C4-2B (cell line): ENCODE measurements at regions not wholly inside any gene's neighbourhood (a gene's known extent, or its start where the extent isn't known, plus 50 kb on each side); places are given as distances from the start of the nearest gene placed in this dataset.

Source experiments
- H3K27ac ChIP-seq: fragments of 450-650 bp; 2 replicates; pipeline ENCODE4 v1.5.1; 2017
- ZFX ChIP-seq: fragments of 450-650 bp; IDR thresholded peaks from 2 replicates; pipeline ENCODE4 v1.6.1; 2017
- TF ChIP-seq, protein P1 (sequence below): fragments of 450-650 bp; conservative IDR thresholded peaks from 2 replicates; pipeline ENCODE4 v1.5.1; 2017; ENCODE audit warnings: mild to moderate bottlenecking

DNA sequence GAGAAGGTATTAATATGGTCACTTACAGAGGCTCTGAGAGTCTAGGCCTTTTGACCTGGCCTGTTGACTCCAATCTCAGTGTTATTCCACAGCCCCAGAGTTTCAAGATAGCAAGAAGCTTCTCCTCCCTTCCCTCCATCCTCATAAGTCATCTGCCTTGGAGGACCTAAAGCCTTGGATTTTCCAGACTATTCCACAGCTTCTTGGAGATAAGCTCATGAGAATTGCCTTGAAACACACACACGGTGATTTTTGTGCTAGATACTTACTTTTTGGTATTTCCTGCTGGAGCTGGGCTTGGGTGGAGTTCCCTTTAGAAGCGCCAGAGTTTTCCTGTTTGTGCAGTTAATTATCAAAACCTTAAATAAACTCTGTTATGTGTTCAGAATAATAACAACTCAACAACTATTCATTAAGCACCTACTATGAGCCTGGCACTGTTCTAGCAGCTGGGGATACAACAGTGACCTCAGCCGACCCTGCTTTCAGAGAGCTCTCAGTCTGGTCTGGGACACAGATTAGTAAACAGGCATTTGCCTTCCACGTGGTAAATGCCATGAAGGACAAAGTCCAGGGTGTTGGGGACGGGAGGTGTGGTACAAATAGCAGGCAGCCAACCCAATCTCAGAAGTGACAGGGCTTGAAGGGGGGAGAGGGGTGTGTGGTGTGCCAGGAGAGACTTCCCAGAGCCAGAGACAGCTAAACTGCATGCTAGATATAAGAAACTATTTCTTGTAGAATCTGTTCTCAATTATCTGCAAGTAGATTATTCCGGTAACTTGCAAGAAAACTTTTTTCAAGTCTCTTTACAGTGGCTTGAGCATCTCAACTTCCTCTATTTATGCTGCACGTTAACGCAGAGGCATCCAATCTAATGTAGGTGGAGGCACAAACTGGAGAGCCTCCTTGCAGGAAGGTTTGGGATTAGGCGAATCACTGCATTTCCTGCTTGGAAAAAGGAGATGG, 55.9 kb upstream of the KLF9 start:
- TF ChIP-seq, protein P1, sequence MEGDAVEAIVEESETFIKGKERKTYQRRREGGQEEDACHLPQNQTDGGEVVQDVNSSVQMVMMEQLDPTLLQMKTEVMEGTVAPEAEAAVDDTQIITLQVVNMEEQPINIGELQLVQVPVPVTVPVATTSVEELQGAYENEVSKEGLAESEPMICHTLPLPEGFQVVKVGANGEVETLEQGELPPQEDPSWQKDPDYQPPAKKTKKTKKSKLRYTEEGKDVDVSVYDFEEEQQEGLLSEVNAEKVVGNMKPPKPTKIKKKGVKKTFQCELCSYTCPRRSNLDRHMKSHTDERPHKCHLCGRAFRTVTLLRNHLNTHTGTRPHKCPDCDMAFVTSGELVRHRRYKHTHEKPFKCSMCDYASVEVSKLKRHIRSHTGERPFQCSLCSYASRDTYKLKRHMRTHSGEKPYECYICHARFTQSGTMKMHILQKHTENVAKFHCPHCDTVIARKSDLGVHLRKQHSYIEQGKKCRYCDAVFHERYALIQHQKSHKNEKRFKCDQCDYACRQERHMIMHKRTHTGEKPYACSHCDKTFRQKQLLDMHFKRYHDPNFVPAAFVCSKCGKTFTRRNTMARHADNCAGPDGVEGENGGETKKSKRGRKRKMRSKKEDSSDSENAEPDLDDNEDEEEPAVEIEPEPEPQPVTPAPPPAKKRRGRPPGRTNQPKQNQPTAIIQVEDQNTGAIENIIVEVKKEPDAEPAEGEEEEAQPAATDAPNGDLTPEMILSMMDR = no peak
- TF ChIP-seq ZFX = no peak
- no peak overlapping the region for H3K27ac ChIP-seq

DNA sequence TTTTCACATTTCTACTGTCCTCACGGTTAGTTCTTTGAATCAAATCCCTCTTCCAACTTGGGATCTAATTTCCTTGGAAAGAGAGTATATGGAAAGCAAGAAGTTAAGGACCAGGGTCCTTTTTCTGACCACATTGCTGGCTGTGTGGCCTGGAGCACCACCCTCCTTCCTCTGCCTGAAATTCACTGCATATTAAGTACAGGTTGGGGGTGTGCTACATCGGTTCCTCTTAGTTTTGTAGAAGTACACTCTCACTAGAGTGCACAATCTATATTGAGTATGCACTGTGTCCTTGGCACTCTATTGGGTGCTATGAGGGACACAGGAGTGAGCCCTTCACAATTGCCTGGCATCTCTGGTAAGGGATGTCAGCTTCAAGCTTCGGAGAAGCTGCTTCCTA, 53.8 kb upstream of the KLF9 start:
- TF ChIP-seq, protein P1 = no peak
- no peak for TF ChIP-seq ZFX
- no peak overlapping the region for H3K27ac ChIP-seq

DNA sequence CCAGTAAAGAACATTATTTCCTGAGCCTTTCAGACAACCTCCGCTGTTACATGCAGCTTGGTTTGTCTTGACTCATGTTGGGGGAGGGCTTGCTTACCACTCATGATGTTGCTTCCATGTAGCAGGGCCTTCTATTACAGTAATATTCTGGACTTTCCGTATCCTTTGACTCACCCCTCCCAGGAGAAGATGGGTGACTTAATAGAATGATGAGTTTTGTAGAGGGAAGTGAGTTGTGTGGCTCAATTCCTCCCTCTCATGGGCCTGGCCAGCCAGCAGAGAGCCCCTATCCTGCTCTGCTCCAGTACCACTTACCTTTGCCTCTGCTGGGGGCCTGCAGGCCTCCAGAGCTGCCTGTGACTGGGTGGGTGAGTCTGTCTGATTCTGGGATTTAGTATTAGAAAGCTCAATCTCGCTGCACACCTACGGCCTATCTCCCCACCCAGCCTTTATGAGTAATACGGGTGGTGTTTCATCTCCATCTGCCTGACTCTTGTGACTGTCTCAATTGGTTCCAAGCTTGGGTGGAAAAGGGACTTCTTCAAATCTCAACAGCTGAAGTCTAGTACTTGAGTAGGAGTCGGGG, 52.6 kb upstream of the KLF9 start:
- no peak for TF ChIP-seq ZFX
- TF ChIP-seq, protein P1 = no peak
- H3K27ac ChIP-seq = no peak overlapping the region

DNA sequence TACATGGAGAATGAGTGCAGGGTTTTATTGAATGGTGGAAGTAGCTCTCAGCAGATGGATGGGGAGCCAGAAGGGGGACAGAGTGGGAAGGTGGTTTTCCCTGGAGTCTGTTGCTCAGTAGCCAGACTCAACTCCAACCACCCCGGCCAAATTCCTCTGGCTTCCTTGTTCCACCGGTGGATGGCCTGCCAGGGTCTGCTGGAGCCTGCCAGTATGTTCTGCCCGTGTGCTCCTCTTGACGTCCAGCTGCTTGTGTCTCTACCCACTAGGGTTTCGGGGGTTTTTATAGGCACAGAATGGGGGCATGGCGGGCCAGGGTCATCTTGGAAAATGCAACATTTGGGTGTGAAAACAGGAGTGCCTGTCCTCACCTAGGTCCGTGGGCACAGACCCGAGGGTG, 51.4 kb upstream of the KLF9 start:
- TF ChIP-seq, protein P1 = no peak
- no peak for TF ChIP-seq ZFX
- no peak overlapping the region for H3K27ac ChIP-seq

DNA sequence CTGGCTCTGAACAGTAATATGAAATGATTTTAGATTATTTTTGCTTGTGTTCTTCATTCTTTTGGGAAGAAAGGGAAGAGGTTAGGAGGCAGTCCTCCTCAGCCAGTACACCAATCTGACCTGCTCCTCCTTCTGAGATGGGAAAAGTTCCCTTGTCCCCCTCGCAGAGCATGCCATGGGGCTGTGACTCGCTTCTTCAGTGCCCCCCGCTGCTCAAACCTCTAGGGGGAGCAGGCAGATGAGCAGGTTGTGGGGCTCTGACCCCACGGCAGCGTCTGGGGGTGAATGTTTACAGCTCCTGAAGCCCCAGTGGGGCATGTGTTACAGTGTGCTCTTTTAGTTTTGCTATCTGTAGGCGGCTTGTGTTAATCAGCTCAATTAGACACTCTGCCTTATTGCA, 50.9 kb upstream of the KLF9 start:
- no peak for TF ChIP-seq ZFX
- TF ChIP-seq, protein P1 = no peak
- no peak overlapping the region for H3K27ac ChIP-seq
